ENCODE measurements at regions not wholly inside any gene's neighbourhood (a gene's known extent, or its start where the extent isn't known, plus 50 kb on each side); places are given as distances from the start of the nearest gene placed in this dataset.

DNA sequence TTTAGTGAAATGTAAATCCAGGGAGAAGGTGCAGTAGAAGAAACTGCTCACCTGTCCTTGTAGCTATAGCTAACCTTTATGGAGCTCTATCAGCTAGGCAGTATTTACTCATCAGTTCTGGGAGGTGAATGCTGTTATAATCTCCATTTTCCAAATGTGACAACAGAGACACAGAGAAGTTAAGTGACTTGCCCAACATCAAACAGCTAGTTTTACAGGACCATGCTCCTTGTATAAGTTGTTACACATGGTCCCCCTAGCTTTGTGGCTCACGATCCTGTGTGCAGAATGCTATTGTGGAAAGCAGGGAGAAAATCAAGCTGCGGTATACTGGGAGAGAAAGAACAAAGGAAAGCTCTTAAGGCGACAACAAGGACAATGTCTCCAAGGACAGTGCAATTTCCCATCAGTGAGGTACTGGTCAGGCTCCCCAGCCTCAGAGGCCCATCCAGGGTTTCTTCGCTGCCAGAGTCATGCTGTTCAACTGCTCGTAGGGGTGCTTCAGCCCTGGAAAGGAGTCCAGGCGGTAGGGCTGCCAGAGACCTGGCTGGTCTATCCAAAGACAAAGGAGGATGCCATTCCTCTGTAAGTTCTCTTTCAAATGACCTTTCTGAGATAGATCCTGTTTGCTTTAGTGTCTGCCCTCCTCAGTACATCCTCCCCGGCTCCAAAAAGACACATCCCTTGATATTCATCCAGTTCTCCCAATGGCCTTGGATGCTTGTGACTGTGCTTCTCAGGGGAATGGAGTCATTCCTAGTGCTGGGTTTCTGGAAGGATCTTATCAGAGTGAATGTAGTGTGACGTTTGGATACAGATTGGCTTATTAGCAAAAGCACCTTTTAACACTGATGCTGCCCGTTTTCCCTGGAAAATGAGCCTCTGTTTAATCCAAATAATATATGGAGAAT lies 95.5 kb downstream of the ARF6 start:
- no peak for TF ChIP-seq POLR2A (IDR thresholded peaks at IDR 0.05)
- TF ChIP-seq, protein P1, sequence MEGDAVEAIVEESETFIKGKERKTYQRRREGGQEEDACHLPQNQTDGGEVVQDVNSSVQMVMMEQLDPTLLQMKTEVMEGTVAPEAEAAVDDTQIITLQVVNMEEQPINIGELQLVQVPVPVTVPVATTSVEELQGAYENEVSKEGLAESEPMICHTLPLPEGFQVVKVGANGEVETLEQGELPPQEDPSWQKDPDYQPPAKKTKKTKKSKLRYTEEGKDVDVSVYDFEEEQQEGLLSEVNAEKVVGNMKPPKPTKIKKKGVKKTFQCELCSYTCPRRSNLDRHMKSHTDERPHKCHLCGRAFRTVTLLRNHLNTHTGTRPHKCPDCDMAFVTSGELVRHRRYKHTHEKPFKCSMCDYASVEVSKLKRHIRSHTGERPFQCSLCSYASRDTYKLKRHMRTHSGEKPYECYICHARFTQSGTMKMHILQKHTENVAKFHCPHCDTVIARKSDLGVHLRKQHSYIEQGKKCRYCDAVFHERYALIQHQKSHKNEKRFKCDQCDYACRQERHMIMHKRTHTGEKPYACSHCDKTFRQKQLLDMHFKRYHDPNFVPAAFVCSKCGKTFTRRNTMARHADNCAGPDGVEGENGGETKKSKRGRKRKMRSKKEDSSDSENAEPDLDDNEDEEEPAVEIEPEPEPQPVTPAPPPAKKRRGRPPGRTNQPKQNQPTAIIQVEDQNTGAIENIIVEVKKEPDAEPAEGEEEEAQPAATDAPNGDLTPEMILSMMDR (IDR thresholded peaks at IDR 0.05): no peak

Data from body of pancreas (tissue), 4 donors.